Aorta (tissue), 5 donors: ENCODE measurements at regions not wholly inside any gene's neighbourhood (a gene's known extent, or its start where the extent isn't known, plus 50 kb on each side); places are given as distances from the start of the nearest gene placed in this dataset.

ENCODE experiments used
- ATAC-seq: fragments of 200-7000 bp; cut with Tn5 transposase; one replicate; pipeline ENCODE4 v1.9.1; 2022; ENCODE audit warnings: moderate library complexity; ENCODE audit not compliant: low FRiP score
- DNase-seq, 2 donors: peaks; one replicate each; pipeline ENCODE4 v3.0.0-alpha.2; 2020
- H3K27ac ChIP-seq, 2 donors: one replicate each; pipeline ENCODE4 v1.5.1; 2013; ENCODE audit warnings: low read length in 2 of 2, mild to moderate bottlenecking in 2 of 2, moderate library complexity in 2 of 2, control low read depth in 1 of 2, inconsistent platforms in 1 of 2, low read depth in 1 of 2
- H3K27me3 ChIP-seq, 2 donors: one replicate each; pipeline ENCODE4 v1.6.1; 2013; ENCODE audit warnings: control low read depth in 1 of 2, low read length in 1 of 2, mild to moderate bottlenecking in 1 of 2, moderate library complexity in 1 of 2; ENCODE audit not compliant: insufficient read depth in 2 of 2, control insufficient read depth in 1 of 2
- H3K36me3 ChIP-seq, 2 donors: one replicate each; pipeline ENCODE4 v1.6.1; 2013; ENCODE audit warnings: control low read depth in 1 of 2, low read length in 1 of 2, mild to moderate bottlenecking in 1 of 2; ENCODE audit not compliant: insufficient read depth in 2 of 2, control insufficient read depth in 1 of 2
- H3K4me1 ChIP-seq, 2 donors: one replicate each; pipeline ENCODE4 v1.6.1; 2013; ENCODE audit warnings: low read length in 2 of 2, control low read depth in 1 of 2, mild to moderate bottlenecking in 1 of 2, moderate library complexity in 1 of 2; ENCODE audit not compliant: insufficient read depth in 2 of 2, control insufficient read depth in 1 of 2
- H3K4me3 ChIP-seq, 2 donors: one replicate each; pipeline ENCODE4 v1.5.1; 2013; ENCODE audit warnings: low read length in 2 of 2, control low read depth in 1 of 2, mild to moderate bottlenecking in 1 of 2
- H3K9me3 ChIP-seq: one replicate; pipeline ENCODE4 v1.6.1; 2013; ENCODE audit warnings: mild to moderate bottlenecking, low read length; ENCODE audit not compliant: control insufficient read depth
- WGBS, 2 donors: extraction: QIAGEN DNeasy Blood & Tissue Kit; methylation state at CpG; one replicate each; pipeline ENCODE4 v1.1.7; 2013; 5-methylcytosine and 5-hydroxymethylcytosine counted together
- intact Hi-C, 2 donors: fragments of 100-400 bp; cut with DNase I; formaldehyde crosslinking; loops; one replicate each; pipeline versions ENCODE4 v1.14.2 to v1.15.0; 2022
- donor health status: healthy with polysubstance abuse.
- donor health status: Bipolar disorder and iron deficiency.
- donor health status: DM: no; HTN: no; CAD: no.
- donor health status: DM: no; HTN: no; CAD: no.
- donor health status: DM: yes; HTN: yes; CAD: no.

- intact Hi-C loops: no loop called here
- no peak for DNase-seq
- 95 to 96% methylated on average over 13 of the region's 13 CpGs for WGBS, 2 donors
Observed at GRCh38 chr4:24637173-24637572, 52.8 kb upstream of the DHX15 start.

DNA sequence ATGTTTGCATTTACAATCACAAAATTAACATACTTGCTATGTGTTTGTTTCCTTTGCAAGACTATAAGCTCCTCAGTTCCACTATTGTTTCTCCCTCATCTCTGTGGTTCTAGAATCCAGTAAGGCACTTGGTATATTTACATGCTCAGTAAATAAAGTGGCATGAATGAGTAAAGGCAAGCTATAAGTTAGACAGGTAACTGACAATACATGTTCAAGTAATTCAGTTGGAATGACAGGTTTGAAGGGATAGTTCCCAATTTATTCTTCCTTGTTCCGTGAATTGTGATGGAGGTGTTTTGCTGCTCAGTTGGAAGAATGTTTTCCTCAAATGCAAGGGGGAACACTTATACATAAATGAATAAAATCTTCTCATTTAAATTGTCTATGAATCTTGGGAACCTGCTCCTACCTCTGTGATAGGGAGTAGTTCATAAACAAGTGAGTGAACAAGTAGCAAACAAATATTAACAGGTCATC lies 54.1 kb upstream of the DHX15 start:
- 97% methylated on average over 1 of the region's 1 CpG for WGBS, 2 donors
- no peaks in the 10 kb centered on the region for H3K9me3 ChIP-seq
- H3K4me3 ChIP-seq: no peak overlapping the region
- H3K4me1 ChIP-seq: no peaks in the 10 kb centered on the region
- DNase-seq (no peak), ATAC-seq (no peak)
- intact Hi-C loops: no loop called here
- H3K36me3 ChIP-seq: no peaks in the 10 kb centered on the region
- H3K27ac ChIP-seq: no peak overlapping the region
- H3K27me3 ChIP-seq: no peaks in the 10 kb centered on the region

More at GRCh38 chr4:24637173-24637572, 52.8 kb upstream of the DHX15 start:
- Histone ChIP-seq H3K27me3 (no peaks in the 10 kb centered on the region), H3K9me3 (no peaks in the 10 kb centered on the region), H3K36me3 (no peaks in the 10 kb centered on the region), H3K4me1 (no peaks in the 10 kb centered on the region), H3K27ac (no peak overlapping the region), H3K4me3 (no peak overlapping the region)
- ATAC-seq: no peak

- Histone ChIP-seq H3K36me3 (no peaks in the 10 kb centered on the region), H3K4me3 (no peak overlapping the region), H3K9me3 (no peaks in the 10 kb centered on the region), H3K27me3 (no peaks in the 10 kb centered on the region), H3K4me1 (no peaks in the 10 kb centered on the region), H3K27ac (no peak overlapping the region)
- intact Hi-C loops: no loop called here
- WGBS, 2 donors: 93 to 95% methylated on average over 5 of the region's 5 CpGs
- DNase-seq: no peak
- ATAC-seq: no peak
Observed at GRCh38 chr4:24639714-24640113, 55.4 kb upstream of the DHX15 start.

GRCh38 chr4:24640366-24640765 lies 56.0 kb upstream of the DHX15 start:
- no peaks in the 10 kb centered on the region for H3K27me3 ChIP-seq
- H3K4me1 ChIP-seq: no peaks in the 10 kb centered on the region
- no peaks in the 10 kb centered on the region for H3K9me3 ChIP-seq
- no peak overlapping the region for H3K4me3 ChIP-seq
- ATAC-seq (no peak), DNase-seq (no peak)
- H3K27ac ChIP-seq: no peak overlapping the region
- intact Hi-C loops: no loop called here
- H3K36me3 ChIP-seq: no peaks in the 10 kb centered on the region
- WGBS, 2 donors: 78 to 84% methylated on average over 7 of the region's 7 CpGs

GRCh38 chr4:24642981-24643547 lies 58.7 kb upstream of the DHX15 start:
- H3K36me3 ChIP-seq: no peaks in the 10 kb centered on the region
- intact Hi-C loops: no loop called here
- no peaks in the 10 kb centered on the region for H3K9me3 ChIP-seq
- no peak for DNase-seq
- no peak for ATAC-seq
- H3K4me3 ChIP-seq: no peak overlapping the region
- H3K4me1 ChIP-seq: no peaks in the 10 kb centered on the region
- no peaks in the 10 kb centered on the region for H3K27me3 ChIP-seq
- 9 to 33% methylated on average over 3 of the region's 3 CpGs for WGBS, 2 donors
- no peak overlapping the region for H3K27ac ChIP-seq

DNA sequence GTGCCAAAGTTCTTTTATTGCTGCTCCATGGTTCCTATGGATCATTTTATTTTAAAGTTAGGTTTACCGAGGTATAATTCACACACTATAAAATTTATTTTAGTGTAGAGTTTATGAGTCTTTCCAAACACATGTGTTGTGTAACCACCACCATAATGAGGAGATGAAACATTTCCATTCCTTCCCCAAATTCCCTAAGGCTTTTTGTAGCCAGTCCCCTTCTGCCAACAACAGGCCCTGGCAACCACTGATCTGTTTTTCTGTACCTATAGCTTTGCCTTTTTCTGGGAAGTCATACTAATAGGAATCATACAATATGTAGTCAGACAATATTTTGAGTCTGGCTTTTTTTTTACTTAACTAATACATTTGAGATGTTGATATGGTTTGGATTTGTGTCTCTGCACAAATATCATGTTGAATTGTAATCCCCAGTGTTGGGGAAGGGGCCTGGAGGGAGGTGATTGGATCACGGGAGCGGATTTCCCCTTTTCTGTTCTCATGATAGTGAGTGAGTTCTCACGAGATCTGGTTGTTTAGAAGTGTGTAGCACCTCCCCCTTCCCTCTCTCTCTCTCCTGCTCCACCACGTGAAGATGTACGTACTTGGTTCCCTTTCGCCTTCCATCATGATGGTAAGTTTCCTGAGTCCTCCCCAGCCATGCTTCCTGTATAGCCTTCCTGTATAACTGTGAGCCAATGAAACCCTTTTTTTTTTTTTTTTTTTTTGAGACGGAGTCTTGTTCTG lies 59.6 kb upstream of the DHX15 start:
- H3K4me1 ChIP-seq: no peaks in the 10 kb centered on the region
- intact Hi-C loops: no loop called here
- no peaks in the 10 kb centered on the region for H3K27me3 ChIP-seq
- no peak overlapping the region for H3K27ac ChIP-seq
- H3K9me3 ChIP-seq: no peaks in the 10 kb centered on the region
- WGBS, 2 donors: 90 to 92% methylated on average over 7 to 8 of the region's 8 CpGs
- DNase-seq (no peak), ATAC-seq (no peak)
- H3K4me3 ChIP-seq: no peak overlapping the region
- no peaks in the 10 kb centered on the region for H3K36me3 ChIP-seq

DNA sequence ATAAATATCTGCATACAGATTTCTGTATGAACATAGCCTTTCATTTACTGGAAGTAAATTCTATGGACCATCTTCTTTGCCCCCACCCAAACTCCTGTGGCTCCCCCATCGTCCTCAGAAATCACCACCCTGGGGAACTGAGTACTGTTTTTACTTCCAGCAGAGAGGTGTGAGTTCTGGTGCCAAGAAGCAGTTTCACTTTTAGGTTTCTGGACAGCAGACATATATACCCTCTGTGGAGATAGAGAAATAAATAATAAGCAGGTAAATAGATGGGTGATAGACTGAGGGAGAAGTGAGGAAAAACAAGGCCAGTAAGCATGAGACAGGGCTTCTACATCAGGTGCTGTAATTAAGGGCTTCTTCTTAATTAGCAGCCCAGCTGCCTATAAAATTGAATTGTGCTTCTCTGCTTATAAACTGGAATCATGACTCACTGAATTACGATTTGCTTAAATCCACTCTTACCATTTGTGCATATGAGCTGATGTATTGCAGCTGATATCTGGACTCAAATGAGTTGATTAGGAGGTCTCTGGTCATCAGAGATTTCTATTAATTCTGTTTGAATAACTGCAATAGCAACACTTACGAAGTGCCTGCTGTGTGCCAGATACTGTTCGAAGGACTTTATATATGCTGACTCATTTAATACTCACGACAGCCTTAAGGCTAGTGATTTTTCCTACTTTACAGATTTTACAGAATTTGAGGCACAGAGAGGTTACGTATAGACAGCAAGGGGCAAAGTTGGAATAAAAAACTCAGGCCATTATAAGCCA lies 60.8 kb upstream of the DHX15 start:
- WGBS, 2 donors: 61 to 63% methylated on average over 6 of the region's 6 CpGs
- intact Hi-C loops: no loop called here
- DNase-seq (no peak), ATAC-seq (no peak)
- Histone ChIP-seq H3K4me3 (no peak overlapping the region), H3K27me3 (no peaks in the 10 kb centered on the region), H3K36me3 (no peaks in the 10 kb centered on the region), H3K27ac (no peak overlapping the region), H3K9me3 (no peaks in the 10 kb centered on the region), H3K4me1 (no peaks in the 10 kb centered on the region)

DNA sequence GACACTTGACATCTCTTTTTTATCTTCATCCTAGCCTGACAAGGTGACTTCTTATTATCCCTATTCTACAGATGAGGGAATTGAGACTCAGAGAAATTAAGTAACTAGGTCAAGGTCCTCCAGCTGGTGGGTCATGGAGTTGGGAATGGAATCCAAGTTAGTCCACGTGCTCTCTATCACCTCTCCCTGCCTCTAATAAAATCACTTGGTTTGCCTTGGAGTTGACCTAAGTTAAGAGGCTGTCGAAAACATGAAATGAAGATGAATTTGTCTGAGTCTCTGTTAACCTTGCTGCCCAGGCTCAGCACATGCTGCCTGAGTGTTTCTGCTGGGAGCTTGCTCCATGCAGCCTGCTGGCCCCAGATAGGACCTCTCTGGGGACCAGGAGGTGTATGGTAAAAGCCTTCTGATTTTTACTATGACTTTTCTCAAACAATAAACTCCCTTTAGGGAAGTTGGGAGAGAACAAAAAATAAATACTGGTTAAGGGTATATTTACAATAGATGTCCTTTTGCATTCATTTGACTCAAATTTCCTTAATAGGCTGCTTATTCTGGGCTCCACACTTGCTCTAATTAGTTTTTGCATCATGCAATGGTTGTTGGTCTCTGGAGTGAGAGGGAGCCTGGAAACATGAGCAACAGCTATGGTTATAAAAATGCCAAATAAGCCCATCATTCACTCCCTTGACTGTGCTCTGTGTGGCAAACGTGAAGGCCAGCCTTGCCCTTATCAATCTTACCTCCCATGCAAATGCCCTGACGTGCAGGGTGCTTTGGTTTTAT lies 61.6 kb upstream of the DHX15 start:
- WGBS, 2 donors: 72 to 83% methylated on average over 4 of the region's 4 CpGs
- no peak for ATAC-seq
- intact Hi-C loops: no loop called here

More for the DNA sequence above, 61.6 kb upstream of the DHX15 start:
- Histone ChIP-seq H3K27me3 (no peaks in the 10 kb centered on the region), H3K4me1 (no peaks in the 10 kb centered on the region), H3K27ac (no peak overlapping the region), H3K9me3 (no peaks in the 10 kb centered on the region), H3K4me3 (no peak overlapping the region), H3K36me3 (no peaks in the 10 kb centered on the region)
- DNase-seq: no peak
